HepG2 (cell line): ENCODE measurements at regions not wholly inside any gene's neighbourhood (a gene's known extent, or its start where the extent isn't known, plus 50 kb on each side); places are given as distances from the start of the nearest gene placed in this dataset.

ENCODE experiments used
- CTCF ChIP-seq: sonication (generic); formaldehyde crosslinking; IDR thresholded peaks from 2 replicates; pipeline ENCODE4 v1.5.0; 2020; ENCODE audit warnings: mild to moderate bottlenecking, missing genetic modification reagents, moderate library complexity
- DR1 ChIP-seq: sonication (generic); formaldehyde crosslinking; IDR thresholded peaks from 2 replicates; pipeline ENCODE4 v1.8.0; 2021; ENCODE audit warnings: mild to moderate bottlenecking, missing genetic modification reagents, inconsistent platforms
- HIVEP1 ChIP-seq: sonication (generic); formaldehyde crosslinking; IDR thresholded peaks from 2 replicates; pipeline ENCODE4 v1.4.0; 2020; ENCODE audit warnings: mild to moderate bottlenecking, missing genetic modification reagents
- JUN ChIP-seq: sonication (generic); formaldehyde crosslinking; IDR thresholded peaks from 2 replicates; pipeline ENCODE4 v1.4.0; 2020; ENCODE audit warnings: mild to moderate bottlenecking, missing genetic modification reagents
- POLR2AphosphoS5 ChIP-seq: IDR thresholded peaks from 2 replicates; pipeline ENCODE4 v1.6.1; 2012; ENCODE audit warnings: low read depth, low read length
- SETDB1 ChIP-seq: sonication (generic); formaldehyde crosslinking; IDR thresholded peaks from 2 replicates; pipeline ENCODE4 v1.5.1; 2020; ENCODE audit warnings: missing genetic modification reagents, mild to moderate bottlenecking, borderline replicate concordance
- TCF7 ChIP-seq: sonication (generic); IDR thresholded peaks from 2 replicates; pipeline ENCODE4 v1.6.1; 2016; ENCODE audit warnings: antibody characterized with exemption, low read depth
- ZNF3 ChIP-seq: IDR thresholded peaks from 2 replicates; pipeline ENCODE4 v1.7.0; 2017; ENCODE audit warnings: inconsistent platforms
- TF ChIP-seq, protein P1 (sequence below): sonication (generic); formaldehyde crosslinking; IDR thresholded peaks from 2 replicates; pipeline ENCODE4 v1.4.0; 2020; ENCODE audit warnings: missing genetic modification reagents, mild to moderate bottlenecking, borderline replicate concordance

DNA sequence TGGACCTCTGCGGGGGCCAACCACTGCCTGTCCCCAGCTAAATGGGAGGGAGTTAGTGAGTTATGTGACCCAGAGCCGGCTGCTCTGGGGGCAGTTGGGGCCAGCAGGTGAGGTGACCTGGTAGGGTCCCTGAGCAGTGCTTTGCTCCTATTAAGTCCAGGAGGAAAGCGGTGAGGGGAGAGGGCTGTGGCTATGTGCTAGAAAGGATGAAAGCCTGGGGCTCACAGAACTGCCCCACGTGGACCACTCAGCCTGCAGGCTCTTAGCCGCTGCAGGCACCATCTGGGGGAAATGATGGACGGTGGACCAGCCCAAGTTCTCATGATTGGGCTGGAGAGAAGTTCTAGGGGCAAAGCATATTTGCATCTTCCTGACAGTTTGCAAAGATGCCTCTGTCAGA lies 67.6 kb upstream of the ZNF536 start:
- TF ChIP-seq TCF7 (no peak), CTCF (CRISPR knock-in tag) (no peak), ZNF3 (CRISPR knock-in tag) (no peak), POLR2AphosphoS5 (no peak), DR1 (no peak), SETDB1 (CRISPR knock-in tag) (no peak), JUN (no peak), HIVEP1 (CRISPR knock-in tag) (no peak)
- TF ChIP-seq, protein P1, sequence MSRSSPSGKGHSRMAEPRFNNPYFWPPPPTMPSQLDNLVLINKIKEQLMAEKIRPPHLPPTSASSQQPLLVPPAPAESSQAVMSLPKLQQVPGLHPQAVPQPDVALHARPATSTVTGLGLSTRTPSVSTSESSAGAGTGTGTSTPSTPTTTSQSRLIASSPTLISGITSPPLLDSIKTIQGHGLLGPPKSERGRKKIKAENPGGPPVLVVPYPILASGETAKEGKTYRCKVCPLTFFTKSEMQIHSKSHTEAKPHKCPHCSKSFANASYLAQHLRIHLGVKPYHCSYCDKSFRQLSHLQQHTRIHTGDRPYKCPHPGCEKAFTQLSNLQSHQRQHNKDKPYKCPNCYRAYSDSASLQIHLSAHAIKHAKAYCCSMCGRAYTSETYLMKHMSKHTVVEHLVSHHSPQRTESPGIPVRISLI (CRISPR knock-in tag), result no peak
